ENCODE measurements at regions not wholly inside any gene's neighbourhood (a gene's known extent, or its start where the extent isn't known, plus 50 kb on each side); places are given as distances from the start of the nearest gene placed in this dataset.

DNA sequence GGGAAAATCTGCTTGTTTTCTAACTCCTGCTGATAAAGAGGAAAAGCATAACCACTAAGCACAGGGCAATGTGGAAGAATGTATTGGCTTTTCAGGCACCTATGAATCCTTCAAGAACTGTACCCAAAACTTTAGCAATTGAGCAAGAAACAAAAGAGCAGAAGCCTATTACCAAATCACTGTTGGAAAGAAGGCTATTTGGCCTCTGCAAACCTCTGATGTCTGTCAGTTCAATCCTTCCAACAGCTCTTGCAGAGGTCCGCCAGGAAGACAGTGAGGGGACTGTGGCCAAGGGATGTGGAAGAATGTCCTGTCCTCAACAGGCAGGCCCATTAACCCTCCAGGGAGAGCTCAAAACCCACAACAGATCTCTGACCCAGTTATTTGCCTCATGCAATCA lies 328.6 kb downstream of the ENC1 start:
- FAIRE-seq (no peak), DNase-seq (ENCODE audit: insufficient read length) (no peak)
- TF ChIP-seq POLR2A (IDR thresholded peaks at IDR 0.05; ENCODE audit: low read depth, low read length), result no peak
- TF ChIP-seq POLR2AphosphoS5 (IDR thresholded peaks at IDR 0.05; ENCODE audit: low read depth, low read length), result no peak
- no peak for TF ChIP-seq TAF1 (IDR thresholded peaks at IDR 0.05; ENCODE audit: borderline replicate concordance, low read depth, low read length)

- DNase-seq (ENCODE audit: insufficient read length) (no peak), FAIRE-seq (no peak)
These were observed 329.3 kb downstream of the ENC1 start for GRCh38 chr5:74310997-74311930.

DNA sequence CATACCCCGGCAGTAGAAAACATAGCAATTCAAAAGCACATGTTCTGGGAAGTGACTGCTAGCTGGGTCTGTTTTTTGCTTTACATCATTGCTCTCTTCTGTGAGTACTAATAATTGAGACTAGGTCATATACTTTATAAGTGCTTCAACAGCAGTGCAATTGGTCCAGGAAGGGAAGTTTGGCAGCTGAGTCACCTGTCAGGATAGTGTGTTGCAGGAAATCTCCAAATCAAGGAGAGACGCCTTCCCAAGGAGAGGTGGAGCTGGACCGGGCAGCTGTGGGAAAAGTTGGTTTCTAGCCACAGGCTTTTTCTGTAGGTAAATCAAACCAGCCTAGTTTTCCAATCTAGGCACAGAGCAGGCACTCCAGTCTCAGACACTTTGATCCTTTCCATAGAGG lies 330.1 kb downstream of the ENC1 start:
- no peak for TF ChIP-seq POLR2AphosphoS5 (IDR thresholded peaks at IDR 0.05; ENCODE audit: low read depth, low read length)
- no peak for TF ChIP-seq TAF1 (IDR thresholded peaks at IDR 0.05; ENCODE audit: borderline replicate concordance, low read depth, low read length)
- no peak for TF ChIP-seq POLR2A (IDR thresholded peaks at IDR 0.05; ENCODE audit: low read depth, low read length)
- no peak for FAIRE-seq
- DNase-seq (ENCODE audit: insufficient read length), result no peak

More at GRCh38 chr5:74310997-74311930, 329.3 kb downstream of the ENC1 start:
- no peak for TF ChIP-seq TAF1 (IDR thresholded peaks at IDR 0.05; ENCODE audit: borderline replicate concordance, low read depth, low read length)
- no peak for TF ChIP-seq POLR2A (IDR thresholded peaks at IDR 0.05; ENCODE audit: low read depth, low read length)
- no peak for TF ChIP-seq POLR2AphosphoS5 (IDR thresholded peaks at IDR 0.05; ENCODE audit: low read depth, low read length)

- DNase-seq (ENCODE audit: insufficient read length), result no peak
- no peak for FAIRE-seq
- TF ChIP-seq TAF1 (IDR thresholded peaks at IDR 0.05; ENCODE audit: borderline replicate concordance, low read depth, low read length), result no peak
- TF ChIP-seq POLR2AphosphoS5 (IDR thresholded peaks at IDR 0.05; ENCODE audit: low read depth, low read length), result no peak
- TF ChIP-seq POLR2A (IDR thresholded peaks at IDR 0.05; ENCODE audit: low read depth, low read length), result no peak
These were observed 331.5 kb downstream of the ENC1 start for GRCh38 chr5:74309050-74309449.

GRCh38 chr5:74306845-74307244 lies 333.7 kb downstream of the ENC1 start:
- no peak for TF ChIP-seq POLR2A (IDR thresholded peaks at IDR 0.05; ENCODE audit: low read depth, low read length)
- no peak for TF ChIP-seq POLR2AphosphoS5 (IDR thresholded peaks at IDR 0.05; ENCODE audit: low read depth, low read length)
- TF ChIP-seq TAF1 (IDR thresholded peaks at IDR 0.05; ENCODE audit: borderline replicate concordance, low read depth, low read length), result no peak
- FAIRE-seq (no peak), DNase-seq (ENCODE audit: insufficient read length) (no peak)

DNA sequence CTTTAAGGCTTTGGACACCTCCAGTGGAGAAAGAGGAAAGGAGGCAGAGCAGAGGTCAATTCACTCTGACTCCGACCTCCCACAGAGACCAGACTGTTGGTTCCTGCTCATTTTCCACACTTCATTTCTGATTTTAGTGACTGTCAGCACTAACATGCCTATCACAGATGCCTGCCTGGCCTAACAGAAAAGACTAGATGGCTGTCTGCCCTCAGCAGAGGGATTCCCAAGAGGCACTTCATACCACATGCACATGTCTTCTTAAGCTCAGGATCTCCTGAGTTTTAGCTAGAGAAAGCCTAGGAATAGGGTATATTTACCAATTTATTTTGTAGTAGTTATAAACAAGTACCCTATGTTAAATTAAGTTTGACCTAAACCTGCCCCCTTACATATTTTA lies 336.0 kb downstream of the ENC1 start:
- TF ChIP-seq POLR2AphosphoS5 (IDR thresholded peaks at IDR 0.05; ENCODE audit: low read depth, low read length), result no peak
- TF ChIP-seq TAF1 (IDR thresholded peaks at IDR 0.05; ENCODE audit: borderline replicate concordance, low read depth, low read length), result no peak
- TF ChIP-seq POLR2A (IDR thresholded peaks at IDR 0.05; ENCODE audit: low read depth, low read length), result no peak
- no peak for DNase-seq (ENCODE audit: insufficient read length)
- FAIRE-seq, result no peak

DNA sequence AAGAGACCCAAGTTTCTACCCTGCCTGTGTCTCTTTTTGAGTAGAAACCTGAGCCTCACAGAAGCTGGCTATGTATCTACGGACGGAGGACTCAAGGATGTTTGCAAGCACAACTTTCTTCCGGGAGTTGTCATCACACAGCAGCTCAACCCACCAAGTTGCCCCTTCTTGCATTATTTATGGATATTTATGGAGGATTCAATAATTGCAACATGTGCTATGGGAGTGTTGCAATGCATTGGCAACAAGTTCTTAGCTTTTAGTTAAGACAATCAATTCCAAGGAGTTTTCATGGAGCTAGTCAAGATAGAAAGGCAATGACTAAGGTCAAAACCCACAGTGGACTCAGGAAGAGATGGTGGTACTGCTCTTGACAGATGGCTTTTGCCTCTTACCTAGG lies 336.9 kb downstream of the ENC1 start:
- DNase-seq (ENCODE audit: insufficient read length) (no peak), FAIRE-seq (no peak)

DNA sequence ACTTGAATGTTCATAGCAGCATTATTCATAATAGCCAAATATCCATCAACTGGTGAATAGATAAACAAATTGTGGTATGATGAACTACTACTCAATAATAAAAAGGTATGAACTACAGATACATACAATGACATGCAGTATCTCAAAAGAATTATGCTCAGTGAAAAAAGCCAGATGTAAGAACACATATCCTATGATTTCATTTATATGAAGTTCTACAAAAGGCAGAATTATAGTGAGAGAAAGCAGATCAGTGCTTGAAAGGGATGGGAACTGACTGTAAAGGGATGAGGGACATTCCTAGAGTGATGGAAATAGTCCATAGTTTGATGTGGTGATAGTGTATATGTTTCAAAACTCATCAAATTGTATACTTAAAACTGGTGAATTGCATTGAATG lies 339.0 kb downstream of the ENC1 start:
- DNase-seq (ENCODE audit: insufficient read length) (no peak), FAIRE-seq (no peak)
- TF ChIP-seq POLR2AphosphoS5 (IDR thresholded peaks at IDR 0.05; ENCODE audit: low read depth, low read length), result no peak
- no peak for TF ChIP-seq POLR2A (IDR thresholded peaks at IDR 0.05; ENCODE audit: low read depth, low read length)
- no peak for TF ChIP-seq TAF1 (IDR thresholded peaks at IDR 0.05; ENCODE audit: borderline replicate concordance, low read depth, low read length)

More for the DNA sequence above, 336.9 kb downstream of the ENC1 start:
- TF ChIP-seq POLR2A (IDR thresholded peaks at IDR 0.05; ENCODE audit: low read depth, low read length) (no peak), POLR2AphosphoS5 (IDR thresholded peaks at IDR 0.05; ENCODE audit: low read depth, low read length) (no peak), TAF1 (IDR thresholded peaks at IDR 0.05; ENCODE audit: borderline replicate concordance, low read depth, low read length) (no peak)

- TF ChIP-seq POLR2AphosphoS5 (IDR thresholded peaks at IDR 0.05; ENCODE audit: low read depth, low read length) (no peak), TAF1 (IDR thresholded peaks at IDR 0.05; ENCODE audit: borderline replicate concordance, low read depth, low read length) (no peak), POLR2A (IDR thresholded peaks at IDR 0.05; ENCODE audit: low read depth, low read length) (no peak)
- FAIRE-seq, result no peak
These were observed 339.6 kb downstream of the ENC1 start for GRCh38 chr5:74300808-74301389.

DNA sequence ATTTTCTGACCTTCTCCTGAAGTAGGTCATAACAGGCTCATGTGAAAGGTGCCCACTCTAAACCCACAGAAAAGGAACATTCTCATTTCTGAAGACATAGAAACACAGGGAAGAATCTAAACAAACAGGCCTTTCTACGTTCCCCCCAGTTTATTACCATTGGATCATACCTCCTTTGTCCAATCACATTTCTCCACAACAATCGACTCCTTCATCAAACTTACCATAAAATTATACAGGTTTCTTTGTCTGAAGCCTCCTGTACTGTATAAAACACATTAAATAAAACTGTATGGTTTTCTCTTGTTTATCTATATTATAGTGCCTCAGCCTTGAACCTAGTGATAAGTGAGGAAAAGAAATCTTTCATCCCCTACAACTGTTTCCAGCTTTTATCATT lies 340.7 kb downstream of the ENC1 start:
- FAIRE-seq (no peak), DNase-seq (ENCODE audit: insufficient read length) (no peak)
- TF ChIP-seq TAF1 (IDR thresholded peaks at IDR 0.05; ENCODE audit: borderline replicate concordance, low read depth, low read length) (no peak), POLR2A (IDR thresholded peaks at IDR 0.05; ENCODE audit: low read depth, low read length) (no peak), POLR2AphosphoS5 (IDR thresholded peaks at IDR 0.05; ENCODE audit: low read depth, low read length) (no peak)

More at GRCh38 chr5:74300808-74301389, 339.6 kb downstream of the ENC1 start:
- no peak for DNase-seq (ENCODE audit: insufficient read length)

DNA sequence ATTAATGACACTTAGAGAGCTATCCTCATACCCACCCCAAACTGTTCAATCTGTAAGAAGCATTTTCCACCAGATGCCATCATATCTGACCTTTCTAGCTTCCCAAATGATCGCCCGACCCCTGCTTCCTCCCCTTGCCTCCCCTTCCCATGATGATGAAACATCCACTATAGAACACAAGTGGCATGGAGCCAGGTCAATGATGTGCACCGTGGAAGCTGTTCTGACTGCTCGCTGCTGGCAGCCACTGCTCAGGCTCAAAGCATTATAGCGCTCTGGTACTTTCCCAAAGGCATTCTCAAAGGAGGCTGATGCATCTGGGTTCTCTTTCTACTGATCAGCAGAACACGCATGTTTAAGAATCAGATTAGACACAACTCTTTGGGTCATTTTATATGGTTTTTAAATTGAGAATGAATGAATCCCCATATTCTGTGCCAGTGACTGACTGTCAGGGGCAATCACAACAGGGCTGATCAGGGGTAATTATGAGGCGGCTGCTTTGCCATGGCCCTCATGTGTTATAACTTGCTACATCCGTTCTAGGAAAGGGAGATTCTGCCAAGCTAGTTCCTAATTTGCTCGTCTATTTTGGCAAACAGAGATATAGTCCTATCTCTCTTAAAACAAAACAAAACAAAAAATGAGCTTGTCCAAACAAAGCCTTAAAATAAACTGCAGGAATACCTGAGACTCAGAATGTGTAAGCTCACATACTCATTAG lies 343.7 kb downstream of the ENC1 start:
- DNase-seq (ENCODE audit: insufficient read length), result no peak
- no peak for FAIRE-seq
- no peak for TF ChIP-seq POLR2AphosphoS5 (IDR thresholded peaks at IDR 0.05; ENCODE audit: low read depth, low read length)
- TF ChIP-seq TAF1 (IDR thresholded peaks at IDR 0.05; ENCODE audit: borderline replicate concordance, low read depth, low read length), result no peak
- TF ChIP-seq POLR2A (IDR thresholded peaks at IDR 0.05; ENCODE audit: low read depth, low read length), result no peak
